Kidney (tissue), 13 donors: ENCODE measurements at regions not wholly inside any gene's neighbourhood (a gene's known extent, or its start where the extent isn't known, plus 50 kb on each side); places are given as distances from the start of the nearest gene placed in this dataset.

Experiments
- DNase-seq, 5 donors: peaks; one replicate each; pipeline ENCODE4 v3.0.0-alpha.2; 2013 to 2020
- FAIRE-seq: peaks from 2 replicates; lab custom pipeline; 2012; peaks lifted over from hg19 to GRCh38; lab: Jason Lieb, UNC
- H3K27ac ChIP-seq, 2 donors: one replicate each; pipeline ENCODE4 v1.7.0; 2013; ENCODE audit warnings: low read depth in 2 of 2, low read length in 2 of 2, inconsistent platforms in 1 of 2
- H3K27me3 ChIP-seq: one replicate; pipeline ENCODE4 v1.7.1; 2013; ENCODE audit warnings: low read length, inconsistent platforms; ENCODE audit not compliant: control insufficient read depth, insufficient read depth
- H3K36me3 ChIP-seq, 3 donors: one replicate each; pipeline versions ENCODE4 v1.7.0 to v1.7.1; 2013; ENCODE audit warnings: low read length in 3 of 3, control low read depth in 1 of 3, inconsistent platforms in 1 of 3; ENCODE audit not compliant: insufficient read depth in 3 of 3, control insufficient read depth in 2 of 3
- H3K4me1 ChIP-seq, 3 donors: one replicate each; pipeline versions ENCODE4 v1.7.0 to v1.7.1; 2013; ENCODE audit warnings: low read length in 3 of 3, inconsistent platforms in 1 of 3, low read depth in 1 of 3; ENCODE audit not compliant: control insufficient read depth in 2 of 3, insufficient read depth in 2 of 3
- H3K4me3 ChIP-seq, 3 donors: one replicate each; pipeline versions ENCODE4 v1.7.0 to v1.8.1; 2013; ENCODE audit warnings: low read length in 3 of 3, control low read depth in 1 of 3, inconsistent platforms in 1 of 3
- H3K9ac ChIP-seq, 3 donors: one replicate each; pipeline versions ENCODE4 v1.7.0 to v1.7.1; 2013; ENCODE audit warnings: low read length in 3 of 3, control low read depth in 1 of 3, inconsistent platforms in 1 of 3
- H3K9me3 ChIP-seq, 3 donors: one replicate each; pipeline versions ENCODE4 v1.7.0 to v1.7.1; 2013; ENCODE audit warnings: low read length in 3 of 3, control low read depth in 1 of 3, inconsistent platforms in 1 of 3; ENCODE audit not compliant: control insufficient read depth in 2 of 3, insufficient read depth in 1 of 3
- CTCF ChIP-seq: IDR thresholded peaks from 3 replicates; pipeline ENCODE4 v1.5.1; 2012; ENCODE audit warnings: mild to moderate bottlenecking, moderate library complexity, borderline replicate concordance; ENCODE audit not compliant: insufficient read depth; ENCODE audit errors: extremely low read depth
- intact Hi-C: fragments of 100-400 bp; cut with DNase I; formaldehyde crosslinking; loops from one replicate; pipeline ENCODE4 v1.11.1; 2022
- donor health status: control.
- donor health status: control.
- donor health status: control.
- donor health status: control.
- donor health status: control.
- donor health status: DM: yes; HTN: yes; CAD: no.
- donor health status: Normal renal cell carcinoma (clear cell type).

DNA sequence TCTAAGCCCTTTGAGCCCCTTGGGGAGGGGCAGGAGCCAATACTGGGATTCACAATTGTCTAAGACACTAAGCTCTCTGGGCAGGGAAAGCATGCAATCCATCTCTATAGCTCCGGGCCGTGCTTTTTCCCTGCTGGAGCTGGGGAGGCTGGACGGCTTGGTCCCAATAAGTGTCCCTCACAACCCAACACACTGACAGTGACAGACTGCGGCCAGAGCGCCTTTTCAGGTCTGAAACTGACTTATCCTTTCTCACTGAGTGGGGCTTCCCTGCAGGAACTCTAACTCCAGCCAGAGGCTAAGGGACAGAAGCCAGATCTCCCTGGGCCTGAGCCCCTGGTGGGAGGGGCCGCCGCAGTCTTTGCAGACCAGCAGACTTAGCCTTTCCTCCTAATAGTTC is 146.6 kb upstream of the PBDC1 start:
- Histone ChIP-seq H3K4me3 (no peak overlapping the region), H3K27ac (no peak overlapping the region), H3K9me3 (no peaks in the 10 kb centered on the region), H3K36me3 (no peaks in the 10 kb centered on the region), H3K4me1 (no peaks in the 10 kb centered on the region), H3K9ac (no peak overlapping the region), H3K27me3 (no peaks in the 10 kb centered on the region)
- TF ChIP-seq CTCF, result no peak
- FAIRE-seq (no peak), DNase-seq (no peak)
- intact Hi-C loops, result no loop called here

GRCh38 chrX:76026751-76027150 is 146.1 kb upstream of the PBDC1 start:
- Histone ChIP-seq H3K36me3 (no peaks in the 10 kb centered on the region), H3K4me3 (no peak overlapping the region), H3K9ac (no peak overlapping the region), H3K27me3 (no peaks in the 10 kb centered on the region), H3K27ac (no peak overlapping the region), H3K4me1 (no peaks in the 10 kb centered on the region), H3K9me3 (no peaks in the 10 kb centered on the region)
- no peak for TF ChIP-seq CTCF
- intact Hi-C loops, result no loop called here
- no peak for DNase-seq
- FAIRE-seq, result no peak

GRCh38 chrX:76029385-76029784 is 143.5 kb upstream of the PBDC1 start:
- FAIRE-seq, result no peak

More at GRCh38 chrX:76029385-76029784, 143.5 kb upstream of the PBDC1 start:
- no peak for TF ChIP-seq CTCF
- Histone ChIP-seq H3K27me3 (no peaks in the 10 kb centered on the region), H3K4me3 (no peak overlapping the region), H3K36me3 (no peaks in the 10 kb centered on the region), H3K9ac (no peak overlapping the region), H3K27ac (no peak overlapping the region), H3K9me3 (no peaks in the 10 kb centered on the region), H3K4me1 (no peaks in the 10 kb centered on the region)
- no peak for DNase-seq
- intact Hi-C loops, result no loop called here
